ENCODE measurements at regions not wholly inside any gene's neighbourhood (a gene's known extent, or its start where the extent isn't known, plus 50 kb on each side); places are given as distances from the start of the nearest gene placed in this dataset.

- Histone ChIP-seq H3K9me2 (ENCODE audit: low read depth, low read length) (no peaks in the 10 kb centered on the region), H3K4me3 (ENCODE audit: low read depth, low read length, poor library complexity, severe bottlenecking) (no peak overlapping the region), H3K27me3 (ENCODE audit: insufficient read depth, low read length) (no peaks in the 10 kb centered on the region), H4K20me1 (ENCODE audit: insufficient read depth, low read length) (no peaks in the 10 kb centered on the region), H3K4me1 (ENCODE audit: insufficient read depth, low read length, severe bottlenecking) (no peaks in the 10 kb centered on the region), H3F3A (ENCODE audit: insufficient read depth, low read length) (no peaks in the 10 kb centered on the region), H3K79me2 (ENCODE audit: insufficient read depth, low read length) (no peaks in the 10 kb centered on the region), H3K36me3 (ENCODE audit: insufficient read depth, low read length) (no peaks in the 10 kb centered on the region), H3K27ac (ENCODE audit: low read depth, low read length, poor library complexity, severe bottlenecking) (no peak overlapping the region), H3K4me2 (ENCODE audit: low read length) (no peak overlapping the region), H2AFZ (ENCODE audit: low read length) (no peak overlapping the region), H3K9me3 (ENCODE audit: low read length) (no peaks in the 10 kb centered on the region), H3K9ac (ENCODE audit: low read length) (no peak overlapping the region)
- no peak for TF ChIP-seq EZH2 (IDR thresholded peaks at IDR 0.05; ENCODE audit: borderline replicate concordance, low read length)
- TF ChIP-seq, protein P1, sequence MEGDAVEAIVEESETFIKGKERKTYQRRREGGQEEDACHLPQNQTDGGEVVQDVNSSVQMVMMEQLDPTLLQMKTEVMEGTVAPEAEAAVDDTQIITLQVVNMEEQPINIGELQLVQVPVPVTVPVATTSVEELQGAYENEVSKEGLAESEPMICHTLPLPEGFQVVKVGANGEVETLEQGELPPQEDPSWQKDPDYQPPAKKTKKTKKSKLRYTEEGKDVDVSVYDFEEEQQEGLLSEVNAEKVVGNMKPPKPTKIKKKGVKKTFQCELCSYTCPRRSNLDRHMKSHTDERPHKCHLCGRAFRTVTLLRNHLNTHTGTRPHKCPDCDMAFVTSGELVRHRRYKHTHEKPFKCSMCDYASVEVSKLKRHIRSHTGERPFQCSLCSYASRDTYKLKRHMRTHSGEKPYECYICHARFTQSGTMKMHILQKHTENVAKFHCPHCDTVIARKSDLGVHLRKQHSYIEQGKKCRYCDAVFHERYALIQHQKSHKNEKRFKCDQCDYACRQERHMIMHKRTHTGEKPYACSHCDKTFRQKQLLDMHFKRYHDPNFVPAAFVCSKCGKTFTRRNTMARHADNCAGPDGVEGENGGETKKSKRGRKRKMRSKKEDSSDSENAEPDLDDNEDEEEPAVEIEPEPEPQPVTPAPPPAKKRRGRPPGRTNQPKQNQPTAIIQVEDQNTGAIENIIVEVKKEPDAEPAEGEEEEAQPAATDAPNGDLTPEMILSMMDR (IDR thresholded peaks at IDR 0.05; ENCODE audit: low read length): no peak
These were observed 75.9 kb upstream of the ARID5B start for GRCh38 chr10:61825628-61826027.

GRCh38 chr10:61828034-61828433 is 73.5 kb upstream of the ARID5B start:
- Histone ChIP-seq H3K4me1 (ENCODE audit: insufficient read depth, low read length, severe bottlenecking) (no peaks in the 10 kb centered on the region), H3K9me2 (ENCODE audit: low read depth, low read length) (no peaks in the 10 kb centered on the region), H3K9me3 (ENCODE audit: low read length) (no peaks in the 10 kb centered on the region), H4K20me1 (ENCODE audit: insufficient read depth, low read length) (no peaks in the 10 kb centered on the region), H3K4me3 (ENCODE audit: low read depth, low read length, poor library complexity, severe bottlenecking) (no peak overlapping the region), H3K4me2 (ENCODE audit: low read length) (no peak overlapping the region), H3K9ac (ENCODE audit: low read length) (no peak overlapping the region), H3F3A (ENCODE audit: insufficient read depth, low read length) (no peaks in the 10 kb centered on the region), H2AFZ (ENCODE audit: low read length) (no peak overlapping the region), H3K79me2 (ENCODE audit: insufficient read depth, low read length) (no peaks in the 10 kb centered on the region), H3K27me3 (ENCODE audit: insufficient read depth, low read length) (no peaks in the 10 kb centered on the region), H3K36me3 (ENCODE audit: insufficient read depth, low read length) (no peaks in the 10 kb centered on the region), H3K27ac (ENCODE audit: low read depth, low read length, poor library complexity, severe bottlenecking) (no peak overlapping the region)
- TF ChIP-seq, protein P1 (IDR thresholded peaks at IDR 0.05; ENCODE audit: low read length): no peak
- no peak for TF ChIP-seq EZH2 (IDR thresholded peaks at IDR 0.05; ENCODE audit: borderline replicate concordance, low read length)

DNA sequence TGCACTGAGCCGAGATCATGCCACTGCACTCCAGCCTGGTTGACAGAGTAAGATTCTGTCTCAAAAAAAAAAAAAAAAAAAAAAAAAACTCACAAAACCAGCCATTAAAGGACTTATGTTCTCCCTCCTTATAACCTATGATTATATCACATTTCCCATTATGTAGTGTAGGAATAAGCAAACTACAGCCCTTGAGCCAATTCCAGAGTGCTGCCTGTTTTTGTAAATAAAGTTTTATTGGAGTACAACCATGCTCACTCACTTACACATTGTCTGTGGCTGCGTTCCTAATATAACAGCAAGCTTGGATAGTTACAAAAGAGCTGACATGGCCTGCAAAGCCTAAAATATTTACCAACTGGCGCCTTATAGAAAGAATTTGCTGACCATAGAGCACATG is 72.7 kb upstream of the ARID5B start:
- Histone ChIP-seq H3K4me2 (ENCODE audit: low read length) (no peak overlapping the region), H3K9ac (ENCODE audit: low read length) (no peak overlapping the region), H3K9me3 (ENCODE audit: low read length) (no peaks in the 10 kb centered on the region), H3K36me3 (ENCODE audit: insufficient read depth, low read length) (no peaks in the 10 kb centered on the region), H3K4me3 (ENCODE audit: low read depth, low read length, poor library complexity, severe bottlenecking) (no peak overlapping the region), H3K4me1 (ENCODE audit: insufficient read depth, low read length, severe bottlenecking) (no peaks in the 10 kb centered on the region), H2AFZ (ENCODE audit: low read length) (no peak overlapping the region), H4K20me1 (ENCODE audit: insufficient read depth, low read length) (no peaks in the 10 kb centered on the region), H3K27me3 (ENCODE audit: insufficient read depth, low read length) (no peaks in the 10 kb centered on the region), H3K9me2 (ENCODE audit: low read depth, low read length) (no peaks in the 10 kb centered on the region), H3K79me2 (ENCODE audit: insufficient read depth, low read length) (no peaks in the 10 kb centered on the region), H3K27ac (ENCODE audit: low read depth, low read length, poor library complexity, severe bottlenecking) (no peak overlapping the region), H3F3A (ENCODE audit: insufficient read depth, low read length) (no peaks in the 10 kb centered on the region)
- TF ChIP-seq EZH2 (IDR thresholded peaks at IDR 0.05; ENCODE audit: borderline replicate concordance, low read length): no peak
- TF ChIP-seq, protein P1 (IDR thresholded peaks at IDR 0.05; ENCODE audit: low read length): no peak
